ENCODE measurements at regions not wholly inside any gene's neighbourhood (a gene's known extent, or its start where the extent isn't known, plus 50 kb on each side); places are given as distances from the start of the nearest gene placed in this dataset.

GRCh38 chr7:110347081-110347480 lies 743.8 kb upstream of the LRRN3 start:
- TF ChIP-seq CTCF (IDR thresholded peaks at IDR 0.05; ENCODE audit: low read length) (no peak), EZH2 (IDR thresholded peaks at IDR 0.05; ENCODE audit: borderline replicate concordance, low read length) (no peak)
